ENCODE measurements at regions not wholly inside any gene's neighbourhood (a gene's known extent, or its start where the extent isn't known, plus 50 kb on each side); places are given as distances from the start of the nearest gene placed in this dataset.

DNA sequence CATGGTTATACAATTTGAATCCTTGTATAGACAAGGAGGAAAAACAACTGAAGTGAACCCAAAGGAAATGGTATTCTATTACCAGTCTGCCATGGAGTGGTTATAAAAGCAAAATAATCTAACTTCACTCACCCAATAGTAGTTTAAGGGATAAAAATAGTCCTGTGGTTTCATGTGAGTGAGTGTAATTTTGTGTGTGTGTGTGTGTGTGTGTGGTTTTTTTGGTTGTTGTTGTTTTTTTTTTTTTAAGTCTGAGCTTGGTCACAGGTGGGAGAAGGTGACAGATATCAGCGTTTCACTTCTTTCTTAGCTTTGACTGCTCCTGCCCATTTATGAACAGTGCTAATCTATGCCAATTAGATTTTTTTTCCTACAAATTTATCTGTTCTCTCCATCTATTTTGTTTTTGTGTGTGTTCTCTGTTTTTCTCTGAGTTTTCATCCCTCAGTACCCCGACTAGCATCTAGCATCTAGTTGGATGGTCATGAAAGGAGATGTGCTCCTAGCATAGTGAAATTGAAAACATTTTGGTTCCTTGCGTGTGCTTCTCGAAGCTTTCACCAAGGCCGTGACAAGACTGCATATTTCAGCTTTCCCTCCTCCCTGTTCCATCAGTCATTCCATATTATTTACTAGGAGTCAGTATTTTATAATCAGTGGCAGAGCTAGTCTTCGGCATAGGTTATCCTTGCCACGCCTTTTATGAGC, 200.1 kb upstream of the DTNA start:
- TF ChIP-seq, protein P1, sequence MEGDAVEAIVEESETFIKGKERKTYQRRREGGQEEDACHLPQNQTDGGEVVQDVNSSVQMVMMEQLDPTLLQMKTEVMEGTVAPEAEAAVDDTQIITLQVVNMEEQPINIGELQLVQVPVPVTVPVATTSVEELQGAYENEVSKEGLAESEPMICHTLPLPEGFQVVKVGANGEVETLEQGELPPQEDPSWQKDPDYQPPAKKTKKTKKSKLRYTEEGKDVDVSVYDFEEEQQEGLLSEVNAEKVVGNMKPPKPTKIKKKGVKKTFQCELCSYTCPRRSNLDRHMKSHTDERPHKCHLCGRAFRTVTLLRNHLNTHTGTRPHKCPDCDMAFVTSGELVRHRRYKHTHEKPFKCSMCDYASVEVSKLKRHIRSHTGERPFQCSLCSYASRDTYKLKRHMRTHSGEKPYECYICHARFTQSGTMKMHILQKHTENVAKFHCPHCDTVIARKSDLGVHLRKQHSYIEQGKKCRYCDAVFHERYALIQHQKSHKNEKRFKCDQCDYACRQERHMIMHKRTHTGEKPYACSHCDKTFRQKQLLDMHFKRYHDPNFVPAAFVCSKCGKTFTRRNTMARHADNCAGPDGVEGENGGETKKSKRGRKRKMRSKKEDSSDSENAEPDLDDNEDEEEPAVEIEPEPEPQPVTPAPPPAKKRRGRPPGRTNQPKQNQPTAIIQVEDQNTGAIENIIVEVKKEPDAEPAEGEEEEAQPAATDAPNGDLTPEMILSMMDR (conservative IDR thresholded peaks at IDR 0.05): no peak
- TF ChIP-seq ZFX (IDR thresholded peaks at IDR 0.05): no peak

Measured in C4-2B (cell line).